ENCODE measurements at regions not wholly inside any gene's neighbourhood (a gene's known extent, or its start where the extent isn't known, plus 50 kb on each side); places are given as distances from the start of the nearest gene placed in this dataset.

- intact Hi-C loops (cut with DNase I), result no loop called here
- H3K9me3 ChIP-seq, result no peaks in the 10 kb centered on the region
- no peak for TF ChIP-seq POLR2AphosphoS5 (IDR thresholded peaks at IDR 0.05; ENCODE audit: insufficient read depth in 1 of 2, low read depth in 1 of 2)
- TF ChIP-seq POLR2A (IDR thresholded peaks at IDR 0.05), result no peak
- TF ChIP-seq, protein P1, sequence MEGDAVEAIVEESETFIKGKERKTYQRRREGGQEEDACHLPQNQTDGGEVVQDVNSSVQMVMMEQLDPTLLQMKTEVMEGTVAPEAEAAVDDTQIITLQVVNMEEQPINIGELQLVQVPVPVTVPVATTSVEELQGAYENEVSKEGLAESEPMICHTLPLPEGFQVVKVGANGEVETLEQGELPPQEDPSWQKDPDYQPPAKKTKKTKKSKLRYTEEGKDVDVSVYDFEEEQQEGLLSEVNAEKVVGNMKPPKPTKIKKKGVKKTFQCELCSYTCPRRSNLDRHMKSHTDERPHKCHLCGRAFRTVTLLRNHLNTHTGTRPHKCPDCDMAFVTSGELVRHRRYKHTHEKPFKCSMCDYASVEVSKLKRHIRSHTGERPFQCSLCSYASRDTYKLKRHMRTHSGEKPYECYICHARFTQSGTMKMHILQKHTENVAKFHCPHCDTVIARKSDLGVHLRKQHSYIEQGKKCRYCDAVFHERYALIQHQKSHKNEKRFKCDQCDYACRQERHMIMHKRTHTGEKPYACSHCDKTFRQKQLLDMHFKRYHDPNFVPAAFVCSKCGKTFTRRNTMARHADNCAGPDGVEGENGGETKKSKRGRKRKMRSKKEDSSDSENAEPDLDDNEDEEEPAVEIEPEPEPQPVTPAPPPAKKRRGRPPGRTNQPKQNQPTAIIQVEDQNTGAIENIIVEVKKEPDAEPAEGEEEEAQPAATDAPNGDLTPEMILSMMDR (IDR thresholded peaks at IDR 0.05), result no peak
These were observed 978.5 kb upstream of the FBXO33 start for GRCh38 chr14:40410708-40411107.

DNA sequence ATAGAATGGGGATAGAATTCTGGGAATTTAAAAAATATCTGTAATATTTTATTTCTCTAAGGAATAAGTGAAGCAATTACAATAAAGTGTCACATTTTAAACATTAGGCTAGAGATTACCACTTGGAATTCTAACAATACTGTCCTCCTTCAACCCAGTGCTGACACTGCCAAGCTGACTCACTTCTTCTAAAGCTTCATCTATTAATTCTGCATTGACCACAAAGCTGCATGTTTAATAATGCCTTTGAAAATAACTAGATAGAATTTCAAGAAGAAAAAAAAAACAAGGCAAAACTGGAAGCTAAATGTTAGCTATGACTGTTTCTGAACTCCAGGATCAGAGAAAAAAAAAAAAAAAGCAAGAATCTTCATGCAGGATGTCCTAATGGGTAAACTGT is 970.7 kb upstream of the FBXO33 start:
- DNase-seq (ENCODE audit: extremely low spot score in 2 of 2), result no peak
- H3K27me3 ChIP-seq, result no peaks in the 10 kb centered on the region
- TF ChIP-seq POLR2A (IDR thresholded peaks at IDR 0.05), result no peak
- TF ChIP-seq, protein P1 (IDR thresholded peaks at IDR 0.05), result no peak
- no peak for TF ChIP-seq POLR2AphosphoS5 (IDR thresholded peaks at IDR 0.05; ENCODE audit: insufficient read depth in 1 of 2, low read depth in 1 of 2)
- no peaks in the 10 kb centered on the region for H3K4me1 ChIP-seq
- no peak overlapping the region for H3K27ac ChIP-seq
- intact Hi-C loops (cut with DNase I), result no loop called here
- no peaks in the 10 kb centered on the region for H3K36me3 ChIP-seq
- H3K9me3 ChIP-seq, result no peaks in the 10 kb centered on the region
- no peak overlapping the region for H3K4me3 ChIP-seq

More at GRCh38 chr14:40410708-40411107, 978.5 kb upstream of the FBXO33 start:
- no peaks in the 10 kb centered on the region for H3K36me3 ChIP-seq
- no peak for DNase-seq (ENCODE audit: extremely low spot score in 2 of 2)
- H3K27ac ChIP-seq, result no peak overlapping the region
- no peaks in the 10 kb centered on the region for H3K27me3 ChIP-seq
- H3K4me1 ChIP-seq, result no peaks in the 10 kb centered on the region
- no peak overlapping the region for H3K4me3 ChIP-seq

DNA sequence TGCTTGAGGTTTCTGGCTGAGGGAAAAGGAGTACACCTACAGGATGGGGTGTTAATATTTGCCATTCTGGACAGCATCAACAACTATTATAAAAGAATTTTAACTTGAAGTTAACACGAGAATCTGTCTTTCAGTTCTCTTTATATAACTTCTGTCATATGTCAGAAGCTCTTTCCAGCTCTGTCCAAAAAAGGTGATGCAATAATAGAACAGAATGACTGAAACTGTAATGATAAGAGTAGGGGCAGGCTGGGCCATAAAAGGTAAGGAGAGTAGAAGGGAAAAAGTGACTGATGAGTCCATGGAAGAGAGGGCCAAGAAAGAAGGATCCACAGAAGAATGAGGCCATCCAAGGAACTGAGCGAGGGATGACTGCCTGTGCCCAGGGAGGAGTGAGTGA is 966.7 kb upstream of the FBXO33 start:
- intact Hi-C loops (cut with DNase I), result no loop called here
- Histone ChIP-seq H3K4me3 (no peak overlapping the region), H3K9me3 (no peaks in the 10 kb centered on the region)

GRCh38 chr14:40394634-40395340 is 962.6 kb upstream of the FBXO33 start:
- no peak for TF ChIP-seq POLR2AphosphoS5 (IDR thresholded peaks at IDR 0.05; ENCODE audit: insufficient read depth in 1 of 2, low read depth in 1 of 2)
- TF ChIP-seq POLR2A (IDR thresholded peaks at IDR 0.05), result no peak
- TF ChIP-seq, protein P1 (IDR thresholded peaks at IDR 0.05), result no peak
- intact Hi-C loops (cut with DNase I), result no loop called here
- DNase-seq (ENCODE audit: extremely low spot score in 2 of 2), result no peak
- Histone ChIP-seq H3K4me3 (no peak overlapping the region), H3K9me3 (no peaks in the 10 kb centered on the region), H3K27ac (no peak overlapping the region), H3K27me3 (no peaks in the 10 kb centered on the region), H3K36me3 (no peaks in the 10 kb centered on the region), H3K4me1 (no peaks in the 10 kb centered on the region)

More for the DNA sequence above, 966.7 kb upstream of the FBXO33 start:
- Histone ChIP-seq H3K36me3 (no peaks in the 10 kb centered on the region), H3K27ac (no peak overlapping the region), H3K4me1 (no peaks in the 10 kb centered on the region), H3K27me3 (no peaks in the 10 kb centered on the region)
- TF ChIP-seq POLR2AphosphoS5 (IDR thresholded peaks at IDR 0.05; ENCODE audit: insufficient read depth in 1 of 2, low read depth in 1 of 2) (no peak), POLR2A (IDR thresholded peaks at IDR 0.05) (no peak)
- TF ChIP-seq, protein P1 (IDR thresholded peaks at IDR 0.05), result no peak
- DNase-seq (ENCODE audit: extremely low spot score in 2 of 2), result no peak

DNA sequence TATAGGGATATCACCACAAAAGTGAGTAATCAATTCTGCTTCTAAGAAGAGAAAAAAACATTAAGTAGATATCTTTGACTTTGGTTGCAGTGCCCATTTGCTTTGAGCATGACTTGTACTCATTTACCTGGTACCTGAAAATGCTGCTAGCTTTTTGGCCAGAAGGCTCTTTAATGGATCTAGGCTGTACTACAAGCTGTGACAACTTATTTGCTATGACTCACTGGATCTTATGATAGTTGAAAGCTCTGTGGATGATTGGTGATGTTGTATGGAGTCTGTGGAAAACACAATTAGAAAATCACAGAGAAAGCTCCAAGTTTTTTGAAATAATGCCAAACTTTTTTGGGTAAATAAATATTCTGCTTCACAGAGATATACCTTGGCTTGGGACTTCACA is 960.9 kb upstream of the FBXO33 start:
- Histone ChIP-seq H3K27ac (no peak overlapping the region), H3K4me3 (no peak overlapping the region), H3K36me3 (no peaks in the 10 kb centered on the region), H3K27me3 (no peaks in the 10 kb centered on the region), H3K9me3 (no peaks in the 10 kb centered on the region), H3K4me1 (no peaks in the 10 kb centered on the region)
- no peak for DNase-seq (ENCODE audit: extremely low spot score in 2 of 2)
- intact Hi-C loops (cut with DNase I), result no loop called here
- TF ChIP-seq POLR2AphosphoS5 (IDR thresholded peaks at IDR 0.05; ENCODE audit: insufficient read depth in 1 of 2, low read depth in 1 of 2), result no peak
